ENCODE measurements at regions not wholly inside any gene's neighbourhood (a gene's known extent, or its start where the extent isn't known, plus 50 kb on each side); places are given as distances from the start of the nearest gene placed in this dataset.

GRCh38 chr1:147852706-147853225 is 49.8 kb upstream of the GJA8 start:
- DNase-seq (ENCODE audit: low read depth in 3 of 3), result no peak

Data from stimulated activated CD4-positive, alpha-beta T cell treated with anti-CD3 and anti-CD28 coated beads, TNF-alpha, amount 100 ng/mL, for 48 hours (primary cell).